HG03432 (cell line): ENCODE measurements at regions not wholly inside any gene's neighbourhood (a gene's known extent, or its start where the extent isn't known, plus 50 kb on each side); places are given as distances from the start of the nearest gene placed in this dataset.
"Not testable (repeated sequence)": the region's sequence is repeated elsewhere in the genome, so short reads cannot be mapped to it uniquely, and the experiment has no call there.

Experiments used
- ATAC-seq: cut with Tn5 transposase; IDR thresholded peaks from one replicate; pipeline ENCODE4 v1.9.1; 2021; ENCODE audit warnings: mild to moderate bottlenecking, moderate library complexity; ENCODE audit not compliant: unreplicated experiment

- ATAC-seq: not testable (repeated sequence)
Measured at GRCh38 chr7:145805496-145805895, 311.1 kb upstream of the CNTNAP2 start.

- ATAC-seq: no peak
Measured at GRCh38 chr7:145797507-145797906, 319.1 kb upstream of the CNTNAP2 start.

GRCh38 chr7:145795132-145795531 lies 321.5 kb upstream of the CNTNAP2 start:
- ATAC-seq: no peak

- no peak for ATAC-seq
Measured at GRCh38 chr7:145784809-145785780, 331.5 kb upstream of the CNTNAP2 start.

- not testable (repeated sequence) for ATAC-seq
Measured at GRCh38 chr7:145781388-145781787, 335.2 kb upstream of the CNTNAP2 start.

GRCh38 chr7:145779140-145779539 lies 337.5 kb upstream of the CNTNAP2 start:
- ATAC-seq: no peak

- no peak for ATAC-seq
Measured at GRCh38 chr7:145774777-145775176, 341.8 kb upstream of the CNTNAP2 start.

- no peak for ATAC-seq
Measured at GRCh38 chr7:145753004-145753403, 363.6 kb upstream of the CNTNAP2 start.

- ATAC-seq: no peak
Measured at GRCh38 chr7:145737617-145738016, 379.0 kb upstream of the CNTNAP2 start.

- ATAC-seq: no peak
Measured at GRCh38 chr7:145735061-145735460, 381.5 kb upstream of the CNTNAP2 start.

- no peak for ATAC-seq
Measured at GRCh38 chr7:145732521-145732920, 384.1 kb upstream of the CNTNAP2 start.

- no peak for ATAC-seq
Measured at GRCh38 chr7:145729691-145730090, 386.9 kb upstream of the CNTNAP2 start.

GRCh38 chr7:145718129-145718528 lies 398.5 kb upstream of the CNTNAP2 start:
- no peak for ATAC-seq

GRCh38 chr7:145700488-145700887 lies 416.1 kb upstream of the CNTNAP2 start:
- no peak for ATAC-seq

GRCh38 chr7:145698526-145699262 lies 417.9 kb upstream of the CNTNAP2 start:
- no peak for ATAC-seq

- ATAC-seq: not testable (repeated sequence)
Measured at GRCh38 chr7:145697412-145698107, 419.0 kb upstream of the CNTNAP2 start.

- no peak for ATAC-seq
Measured at GRCh38 chr7:145696071-145696470, 420.5 kb upstream of the CNTNAP2 start.

- ATAC-seq: no peak
Measured at GRCh38 chr7:145692237-145692950, 424.2 kb upstream of the CNTNAP2 start.

GRCh38 chr7:145691377-145691914 lies 425.2 kb upstream of the CNTNAP2 start:
- ATAC-seq: no peak

GRCh38 chr7:145681646-145682045 lies 435.0 kb upstream of the CNTNAP2 start:
- no peak for ATAC-seq
